GM18519 (cell line): ENCODE measurements at regions not wholly inside any gene's neighbourhood (a gene's known extent, or its start where the extent isn't known, plus 50 kb on each side); places are given as distances from the start of the nearest gene placed in this dataset.

ENCODE experiments used
- ATAC-seq: cut with Tn5 transposase; IDR thresholded peaks from one replicate; pipeline ENCODE4 v1.9.1; 2021; ENCODE audit warnings: mild to moderate bottlenecking, moderate library complexity; ENCODE audit not compliant: unreplicated experiment, low FRiP score

GRCh38 chr3:167188592-167188991 lies 191.5 kb downstream of the ZBBX start:
- ATAC-seq: no peak

DNA sequence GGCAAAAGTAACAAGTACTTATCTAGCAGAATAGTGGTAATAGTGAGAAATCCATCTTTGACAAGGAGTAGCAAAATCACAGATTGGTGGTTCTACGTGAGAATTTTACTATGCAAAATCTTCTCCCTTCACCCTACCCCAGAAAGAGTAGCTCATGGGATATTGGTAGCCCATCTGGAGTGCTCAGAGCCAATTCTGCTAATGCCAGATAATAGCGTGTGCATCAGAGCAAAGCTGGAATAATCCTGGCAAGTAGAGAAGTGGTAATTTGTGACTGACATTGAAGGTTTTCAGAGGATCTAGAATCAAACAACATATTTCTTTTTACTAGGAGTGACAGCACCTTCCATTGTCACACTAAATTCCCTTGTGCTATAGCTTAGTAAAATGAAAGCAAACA lies 192.9 kb downstream of the ZBBX start:
- no peak for ATAC-seq

- no peak for ATAC-seq
Observed at GRCh38 chr3:167184511-167184910, 195.6 kb downstream of the ZBBX start.

DNA sequence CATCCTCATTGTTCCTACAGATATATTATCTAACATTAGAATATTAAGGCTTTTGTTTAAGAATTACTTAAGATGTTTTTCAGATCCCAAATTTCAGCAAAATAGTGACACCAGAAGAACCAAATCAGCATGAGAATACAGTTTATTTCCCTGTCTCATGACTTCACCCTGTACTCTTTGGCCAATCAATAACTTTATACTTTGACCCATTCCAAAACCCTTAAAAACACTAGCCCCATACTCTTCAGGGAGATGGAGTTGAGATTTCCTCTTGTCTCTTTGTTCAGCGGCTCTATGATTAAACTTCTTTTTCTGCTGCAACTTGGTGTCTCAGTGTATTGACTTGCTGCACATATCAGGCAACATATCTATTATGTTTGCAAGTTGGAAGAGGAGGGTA lies 207.7 kb downstream of the ZBBX start:
- ATAC-seq: no peak

DNA sequence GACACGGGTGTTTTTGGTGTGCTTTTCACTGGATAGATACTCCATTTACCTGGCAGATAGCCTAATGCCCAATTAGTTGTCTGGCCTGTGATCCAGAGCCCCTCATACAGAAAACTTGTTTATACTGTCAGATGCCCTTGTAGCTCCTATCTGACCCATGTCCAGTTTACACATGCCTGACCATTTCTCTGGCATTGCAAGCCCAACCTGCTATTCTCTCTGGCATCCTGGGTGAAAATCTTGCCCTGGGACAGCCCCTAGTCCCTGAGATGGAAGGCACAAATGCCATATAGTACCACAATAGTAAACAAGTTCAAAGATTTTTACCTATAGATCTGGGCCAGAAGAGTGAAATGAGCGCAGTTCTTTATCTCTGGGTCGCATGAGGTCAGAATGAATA lies 212.6 kb downstream of the ZBBX start:
- no peak for ATAC-seq

DNA sequence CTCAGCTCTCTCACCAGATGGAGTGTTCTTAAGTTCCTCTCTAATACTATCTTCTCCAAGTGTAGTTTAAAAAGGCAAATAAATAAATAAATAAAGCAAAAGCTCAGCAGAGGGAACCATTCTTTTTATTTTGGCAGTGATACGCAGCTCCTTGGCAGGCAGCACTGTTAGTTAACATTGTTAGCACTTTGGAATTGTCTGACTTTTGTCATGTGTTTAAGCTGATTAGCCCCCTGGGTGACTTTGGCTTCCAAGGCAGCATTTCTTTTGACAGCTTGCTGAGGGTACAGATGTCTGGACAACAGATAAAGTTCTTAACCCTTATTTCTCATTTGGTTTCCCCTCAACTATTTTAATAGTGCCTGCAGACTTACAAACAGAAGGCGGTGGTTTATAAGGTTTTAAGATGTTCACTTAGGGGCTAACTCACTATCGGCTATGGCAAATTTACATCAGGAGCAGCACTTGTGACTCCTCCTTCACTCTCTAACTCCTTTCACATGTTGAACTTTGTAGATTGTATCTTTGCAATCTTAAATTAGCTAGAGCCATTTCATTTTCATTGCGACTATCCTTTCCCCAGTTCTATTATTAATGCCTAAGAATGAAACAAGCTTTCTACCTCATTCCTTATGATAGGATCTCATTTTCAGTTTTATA lies 213.4 kb downstream of the ZBBX start:
- no peak for ATAC-seq

DNA sequence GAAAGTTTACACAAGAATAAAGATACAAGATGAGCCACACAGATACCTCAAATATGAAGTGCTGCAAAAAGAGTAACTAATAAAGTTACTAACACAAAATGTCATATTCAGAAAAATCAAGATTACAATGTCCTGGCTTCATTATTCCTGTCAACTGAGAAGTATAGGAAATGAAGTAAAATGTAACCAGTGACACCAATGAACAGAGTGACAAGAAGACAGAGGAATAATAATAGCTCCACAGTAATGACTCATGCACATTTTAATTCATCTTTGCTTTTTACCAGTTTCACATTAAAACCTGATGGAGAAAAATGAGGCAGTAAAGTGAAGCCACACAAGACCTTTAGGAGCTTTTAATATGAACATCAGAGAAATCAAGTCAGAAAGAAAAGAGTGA lies 214.1 kb downstream of the ZBBX start:
- ATAC-seq: no peak

GRCh38 chr3:167163580-167163979 lies 216.5 kb downstream of the ZBBX start:
- ATAC-seq: no peak

DNA sequence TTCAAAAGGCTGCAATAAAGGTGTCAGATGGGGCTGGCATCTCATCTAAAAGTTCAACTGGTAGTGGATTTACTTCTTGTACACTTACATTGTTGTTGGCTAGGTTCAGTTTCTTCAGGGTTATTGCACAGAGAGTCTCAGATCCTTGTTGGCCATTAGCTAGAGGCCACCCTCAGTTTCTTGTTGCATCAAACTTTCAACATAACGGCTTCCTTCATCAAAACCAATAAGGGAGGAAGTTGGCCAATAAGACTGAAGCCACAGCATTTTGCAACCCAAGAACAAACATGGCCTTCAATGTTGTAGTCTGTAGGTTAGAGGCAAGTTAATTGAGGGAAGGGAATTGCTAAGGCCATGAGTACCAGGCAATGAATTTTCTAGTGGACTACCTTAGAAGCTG lies 218.0 kb downstream of the ZBBX start:
- no peak for ATAC-seq

- ATAC-seq: no peak
Observed at GRCh38 chr3:167160781-167161180, 219.3 kb downstream of the ZBBX start.

- ATAC-seq: no peak
Observed at GRCh38 chr3:167151636-167152035, 228.5 kb downstream of the ZBBX start.

GRCh38 chr3:167148136-167148535 lies 232.0 kb downstream of the ZBBX start:
- ATAC-seq: no peak

DNA sequence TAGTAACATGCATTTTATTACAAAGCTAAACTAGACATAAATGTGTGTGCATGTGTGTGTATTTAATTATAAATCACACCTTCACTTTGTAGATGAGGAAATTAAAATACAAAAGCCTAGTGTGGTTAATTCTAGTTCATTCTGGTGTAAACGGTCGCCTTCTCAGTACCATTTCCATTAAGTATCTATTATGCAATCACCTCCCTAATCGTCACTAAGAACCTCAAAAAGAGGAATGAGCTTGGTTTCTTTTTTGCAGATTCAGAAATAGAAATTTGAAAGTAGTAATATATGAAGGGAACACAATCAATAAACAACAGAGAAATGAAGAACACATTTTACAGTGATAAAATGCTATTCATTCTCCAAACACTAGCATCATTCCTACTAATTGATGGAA lies 233.2 kb downstream of the ZBBX start:
- ATAC-seq: no peak

- no peak for ATAC-seq
Observed at GRCh38 chr3:167125612-167126407, 254.3 kb downstream of the ZBBX start.

GRCh38 chr3:167120828-167121227 lies 259.3 kb downstream of the ZBBX start:
- no peak for ATAC-seq

DNA sequence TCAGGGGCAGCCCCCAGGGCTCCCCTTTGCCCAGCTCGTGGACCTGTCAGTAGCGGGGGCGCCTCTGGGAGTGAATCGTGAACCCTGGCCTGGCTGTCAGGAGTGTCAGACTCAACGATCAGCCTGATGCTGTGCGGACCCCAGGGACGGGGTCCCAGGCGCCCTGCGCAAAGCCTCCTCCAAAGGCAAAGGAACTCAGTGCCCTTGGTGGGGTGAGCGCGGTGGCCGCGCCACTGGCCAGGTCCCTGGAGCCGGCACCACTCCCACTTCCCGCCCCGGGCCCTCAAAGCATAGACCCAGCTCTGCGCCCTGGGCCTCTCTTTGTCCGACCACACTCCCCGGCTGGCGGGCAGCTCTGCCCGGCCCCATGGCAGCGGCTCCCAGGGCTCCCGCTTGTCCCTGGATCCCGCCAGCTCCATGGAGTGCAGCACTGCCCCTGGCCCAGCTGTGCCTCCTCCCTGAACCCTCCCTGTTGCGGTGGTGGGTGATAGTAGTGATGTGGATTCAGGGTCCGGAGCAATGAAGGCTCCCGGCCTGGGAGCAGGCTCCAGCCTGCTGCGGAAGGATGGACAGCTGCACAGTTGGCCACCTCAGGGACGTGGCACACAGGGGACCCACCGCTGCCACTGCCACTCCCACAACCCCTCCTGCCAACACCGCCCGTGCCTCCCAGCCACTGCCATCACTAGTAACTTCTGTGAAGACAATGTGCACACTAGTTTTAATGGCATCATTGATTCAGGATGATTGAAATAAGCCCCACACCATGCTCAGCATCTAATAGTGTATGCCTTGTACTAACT lies 263.8 kb downstream of the ZBBX start:
- ATAC-seq: no peak

- no peak for ATAC-seq
Observed at GRCh38 chr3:167115331-167115934, 264.7 kb downstream of the ZBBX start.

- no peak for ATAC-seq
Observed at GRCh38 chr3:167114619-167115018, 265.5 kb downstream of the ZBBX start.

DNA sequence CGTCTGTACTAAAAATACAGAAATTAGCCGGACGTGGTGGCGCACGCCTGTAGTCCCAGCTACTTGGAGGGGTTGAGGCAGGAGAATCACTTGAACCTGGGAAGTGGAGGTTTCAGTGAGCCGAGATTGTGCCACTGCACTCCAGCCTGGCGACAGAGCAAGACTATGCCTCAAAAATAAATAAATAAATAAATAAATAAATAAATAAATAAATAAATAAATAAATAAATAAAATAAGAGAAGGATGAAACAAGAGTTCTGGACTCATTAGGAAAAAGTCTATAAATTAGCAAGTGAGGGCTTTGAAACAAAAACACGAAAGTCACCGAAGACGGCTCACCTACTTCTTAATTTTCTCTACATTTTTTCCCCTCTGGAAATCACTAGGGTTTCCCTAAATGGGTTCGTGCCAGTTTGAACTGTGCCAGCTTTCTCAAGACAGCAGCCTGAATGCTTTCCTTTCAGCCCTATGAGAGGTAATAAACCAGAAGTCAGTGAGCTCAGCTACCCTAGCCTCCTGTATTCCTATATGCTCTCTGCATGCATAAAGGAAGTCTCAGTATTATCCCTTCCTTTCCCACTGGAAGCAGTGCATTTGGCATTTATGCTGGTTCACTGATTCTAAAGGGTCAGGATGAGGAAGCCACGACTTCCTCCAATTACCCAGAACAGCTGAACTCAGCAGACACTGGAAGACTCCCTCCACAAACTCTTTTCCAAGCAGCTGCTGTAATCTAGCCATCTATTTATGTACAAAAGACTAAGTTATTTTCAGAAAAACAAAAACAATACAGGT lies 266.9 kb downstream of the ZBBX start:
- ATAC-seq: no peak

DNA sequence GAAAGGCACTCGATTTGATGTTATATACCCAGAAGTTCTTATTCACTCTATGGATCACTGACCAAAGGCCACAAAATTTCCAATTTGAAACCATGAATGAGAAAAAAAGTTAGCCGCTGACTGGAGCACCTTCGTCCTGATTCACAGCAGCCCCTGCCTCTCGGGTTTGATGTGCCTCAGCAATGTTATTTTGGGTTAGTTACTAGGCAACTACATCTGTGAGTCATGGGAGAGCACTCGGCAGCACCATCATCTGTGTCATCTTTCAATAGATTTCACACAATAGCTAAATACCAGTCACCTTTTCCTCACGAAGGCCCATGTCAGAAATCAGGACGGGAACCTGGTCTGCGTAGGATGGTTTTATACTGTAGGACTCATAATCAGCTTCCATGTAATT lies 269.2 kb downstream of the ZBBX start:
- no peak for ATAC-seq
